ENCODE measurements at regions not wholly inside any gene's neighbourhood (a gene's known extent, or its start where the extent isn't known, plus 50 kb on each side); places are given as distances from the start of the nearest gene placed in this dataset.
"Not testable (repeated sequence)": the region's sequence is repeated elsewhere in the genome, so short reads cannot be mapped to it uniquely, and the experiment has no call there.

DNA sequence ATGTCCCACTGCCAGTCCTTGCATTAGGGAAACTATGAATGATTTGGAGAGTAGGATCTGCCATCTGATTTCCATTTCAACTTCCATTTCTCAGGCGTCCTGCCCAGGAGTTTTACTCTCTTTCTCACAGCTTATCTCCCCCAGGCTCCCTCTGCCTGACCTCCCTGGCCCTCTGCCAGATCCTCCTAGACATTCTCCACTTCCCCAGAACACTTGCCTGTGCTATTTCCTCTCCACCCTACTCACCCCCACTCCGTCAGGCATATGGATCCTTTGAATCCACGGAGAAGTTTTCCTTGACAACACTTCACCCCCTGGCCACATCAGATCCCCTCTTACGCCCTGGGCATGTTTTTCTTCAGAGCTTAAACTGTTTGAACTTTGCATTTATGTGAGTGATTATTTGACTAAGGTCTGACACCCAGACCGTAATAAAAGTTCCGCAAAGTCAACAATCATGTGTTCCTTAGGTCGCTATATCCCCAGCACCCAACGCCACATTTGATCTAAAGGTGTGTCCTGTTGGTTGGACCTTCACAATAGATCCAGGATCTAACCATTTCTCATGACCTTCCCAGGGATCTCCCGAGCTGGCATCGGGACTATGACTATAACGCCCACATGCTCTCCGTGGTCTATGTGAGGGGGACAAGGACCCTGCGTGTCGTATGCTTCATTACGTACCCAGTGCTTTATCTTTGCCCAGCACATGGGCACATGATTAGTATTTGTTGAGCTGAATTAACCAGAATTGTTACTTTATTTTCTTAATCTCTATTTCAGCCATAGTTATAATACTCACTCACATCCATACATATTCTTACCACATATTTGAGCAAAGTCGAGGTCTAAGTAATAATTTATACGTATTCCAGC lies 255.8 kb upstream of the FOXN3 start:
- TF ChIP-seq, protein P1, sequence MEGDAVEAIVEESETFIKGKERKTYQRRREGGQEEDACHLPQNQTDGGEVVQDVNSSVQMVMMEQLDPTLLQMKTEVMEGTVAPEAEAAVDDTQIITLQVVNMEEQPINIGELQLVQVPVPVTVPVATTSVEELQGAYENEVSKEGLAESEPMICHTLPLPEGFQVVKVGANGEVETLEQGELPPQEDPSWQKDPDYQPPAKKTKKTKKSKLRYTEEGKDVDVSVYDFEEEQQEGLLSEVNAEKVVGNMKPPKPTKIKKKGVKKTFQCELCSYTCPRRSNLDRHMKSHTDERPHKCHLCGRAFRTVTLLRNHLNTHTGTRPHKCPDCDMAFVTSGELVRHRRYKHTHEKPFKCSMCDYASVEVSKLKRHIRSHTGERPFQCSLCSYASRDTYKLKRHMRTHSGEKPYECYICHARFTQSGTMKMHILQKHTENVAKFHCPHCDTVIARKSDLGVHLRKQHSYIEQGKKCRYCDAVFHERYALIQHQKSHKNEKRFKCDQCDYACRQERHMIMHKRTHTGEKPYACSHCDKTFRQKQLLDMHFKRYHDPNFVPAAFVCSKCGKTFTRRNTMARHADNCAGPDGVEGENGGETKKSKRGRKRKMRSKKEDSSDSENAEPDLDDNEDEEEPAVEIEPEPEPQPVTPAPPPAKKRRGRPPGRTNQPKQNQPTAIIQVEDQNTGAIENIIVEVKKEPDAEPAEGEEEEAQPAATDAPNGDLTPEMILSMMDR (IDR thresholded peaks at IDR 0.05; ENCODE audit: low read depth, low read length): no peak
- DNase-seq (ENCODE audit: extremely low read depth, low read depth): no peak

DNA sequence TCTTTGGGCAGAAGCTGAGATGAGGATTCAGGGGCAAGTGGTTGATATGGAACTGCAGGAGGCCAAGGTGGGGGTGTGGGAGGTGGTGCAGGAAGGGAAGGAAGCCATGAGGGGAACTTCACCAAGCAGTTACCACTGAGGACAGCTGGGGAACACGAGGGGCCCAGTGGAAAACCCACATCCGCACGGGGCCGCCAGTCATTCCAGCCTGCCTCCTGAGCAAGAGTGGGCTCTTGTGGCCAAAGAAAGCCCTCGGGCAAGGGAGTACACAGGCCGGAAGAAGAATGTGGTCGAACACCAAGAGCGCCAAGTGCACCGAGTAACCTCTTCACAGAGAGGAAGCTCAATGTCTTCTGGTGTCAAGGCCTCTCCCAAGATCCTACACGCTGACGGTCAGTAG lies 252.2 kb upstream of the FOXN3 start:
- TF ChIP-seq, protein P1 (IDR thresholded peaks at IDR 0.05; ENCODE audit: low read depth, low read length): no peak
- DNase-seq (ENCODE audit: extremely low read depth, low read depth): no peak

DNA sequence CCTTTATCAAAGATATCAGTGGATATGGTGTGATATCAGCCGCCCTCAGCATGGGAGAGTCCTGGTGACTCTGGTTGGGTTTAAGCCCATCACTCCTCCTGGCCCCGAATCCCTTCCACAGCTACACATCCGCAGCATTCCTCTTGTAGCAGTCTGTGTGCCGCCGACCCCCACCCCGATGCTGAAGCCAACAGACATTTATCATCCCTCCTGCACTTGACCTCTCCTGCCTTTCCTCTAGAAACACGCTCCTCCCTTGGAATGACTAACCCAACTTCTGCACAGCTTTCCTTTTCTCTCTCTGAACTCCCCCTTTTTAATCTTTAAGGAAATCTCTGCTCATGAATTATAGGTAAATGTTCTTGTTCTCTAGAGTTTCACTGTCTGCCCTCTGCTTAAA lies 250.9 kb upstream of the FOXN3 start:
- TF ChIP-seq, protein P1 (IDR thresholded peaks at IDR 0.05; ENCODE audit: low read depth, low read length): no peak

DNA sequence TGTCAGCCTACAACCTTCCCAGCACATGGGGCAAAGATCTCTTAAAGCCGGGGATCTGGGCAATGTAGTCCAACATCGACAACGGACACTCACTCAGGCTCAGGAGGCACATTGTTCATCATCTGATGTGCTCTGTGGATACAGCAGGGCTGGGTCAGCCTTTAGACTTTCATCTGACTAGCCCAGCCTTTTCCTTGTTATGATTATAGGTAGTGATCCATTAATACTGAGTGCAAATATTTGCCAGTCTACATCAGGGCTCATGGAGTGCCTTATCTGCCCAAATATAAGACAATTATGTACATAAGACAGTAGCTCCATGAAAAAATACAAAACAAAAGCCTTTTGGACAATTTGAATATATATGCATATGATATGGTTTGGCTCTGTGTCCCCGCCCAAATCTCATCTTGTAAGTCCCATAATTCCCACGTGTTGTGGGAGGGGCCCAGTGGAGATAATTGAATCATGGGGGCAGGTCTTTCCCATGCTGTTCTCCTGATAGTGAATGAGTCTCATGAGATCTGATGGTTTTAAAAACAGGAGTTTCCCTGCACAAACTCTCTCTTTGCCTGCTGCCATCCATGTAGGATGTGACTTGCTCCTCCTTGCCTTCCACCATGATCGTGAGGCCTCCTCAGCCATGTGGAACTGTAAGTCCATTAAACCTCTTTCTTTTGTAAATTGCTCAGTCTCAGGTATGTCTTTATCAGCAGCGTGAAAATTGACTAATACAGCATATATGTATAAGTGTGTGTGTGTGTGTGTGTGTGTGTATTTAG lies 248.5 kb upstream of the FOXN3 start:
- not testable (repeated sequence) for DNase-seq (ENCODE audit: extremely low read depth, low read depth)

More for the DNA sequence above, 250.9 kb upstream of the FOXN3 start:
- DNase-seq (ENCODE audit: extremely low read depth, low read depth): no peak

DNA sequence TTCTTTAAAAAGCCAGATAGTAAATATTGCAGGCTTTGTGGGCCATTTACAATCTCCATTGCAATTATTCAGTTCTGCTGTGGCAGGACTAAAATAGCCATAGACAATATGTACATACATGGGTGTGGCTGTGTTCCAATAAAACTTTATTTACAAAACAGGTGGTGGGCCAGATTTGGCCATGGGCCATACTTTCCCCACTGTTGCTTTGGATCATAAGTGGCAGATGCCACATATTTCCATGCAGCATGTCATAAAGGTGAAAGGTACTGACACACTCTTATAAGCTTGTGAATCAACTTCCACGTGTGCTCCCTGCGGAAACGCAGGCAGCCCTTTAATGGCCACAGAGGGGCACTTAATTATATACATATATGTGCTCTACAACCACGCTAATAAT lies 244.4 kb upstream of the FOXN3 start:
- TF ChIP-seq, protein P1 (IDR thresholded peaks at IDR 0.05; ENCODE audit: low read depth, low read length): no peak

DNA sequence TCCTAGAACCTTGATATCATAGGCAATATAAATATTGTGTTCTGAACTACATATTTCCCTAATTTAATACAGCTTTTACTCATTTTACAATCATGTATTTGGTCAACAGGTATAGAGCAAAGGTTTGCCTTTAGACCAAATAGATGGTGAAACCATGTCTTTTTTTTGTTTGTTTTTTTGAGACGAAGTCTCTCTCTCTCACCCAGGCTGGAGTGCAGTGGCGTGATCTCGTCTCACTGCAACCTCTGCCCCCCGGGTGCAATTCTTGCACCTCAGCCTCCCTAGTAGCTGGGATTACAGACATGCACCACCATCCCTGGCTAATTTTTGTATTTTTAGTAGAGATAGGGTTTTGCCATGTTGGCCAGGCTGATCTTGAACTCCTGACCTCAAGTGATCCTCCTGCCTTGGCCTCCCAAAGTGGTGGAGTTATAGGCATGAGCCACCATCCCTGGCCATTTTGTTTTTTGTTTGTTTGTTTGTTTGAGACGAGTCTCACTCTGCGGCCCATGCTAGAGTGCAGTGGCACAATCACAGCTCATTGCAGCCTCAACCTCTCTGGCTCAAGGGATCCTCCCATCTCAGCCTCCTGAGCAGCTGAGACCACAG lies 243.7 kb upstream of the FOXN3 start:
- not testable (repeated sequence) for DNase-seq (ENCODE audit: extremely low read depth, low read depth)

More for the DNA sequence above, 244.4 kb upstream of the FOXN3 start:
- DNase-seq (ENCODE audit: extremely low read depth, low read depth): no peak

DNA sequence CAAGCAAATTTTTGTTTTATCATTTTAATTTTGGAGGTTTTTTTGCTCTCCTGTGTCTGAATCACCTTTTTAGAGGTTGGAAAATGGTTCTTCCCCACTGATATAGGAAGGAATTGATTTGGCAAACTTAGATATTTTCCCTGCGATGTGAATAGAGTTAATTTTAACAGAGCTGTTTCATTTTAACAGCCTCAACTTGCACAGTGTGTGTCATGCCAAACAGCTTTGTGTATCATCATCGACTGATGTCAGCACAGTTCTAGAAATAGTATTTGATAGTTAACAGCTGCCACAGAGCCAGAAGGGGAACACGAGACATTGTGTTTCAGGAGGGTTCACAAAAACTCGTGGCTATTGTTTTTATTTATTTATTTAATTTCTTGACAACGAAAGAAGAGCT lies 243.1 kb upstream of the FOXN3 start:
- no peak for DNase-seq (ENCODE audit: extremely low read depth, low read depth)
- TF ChIP-seq, protein P1 (IDR thresholded peaks at IDR 0.05; ENCODE audit: low read depth, low read length): no peak

Measured in AG09319 (cell line).